HL-60 (cell line): ENCODE measurements at regions not wholly inside any gene's neighbourhood (a gene's known extent, or its start where the extent isn't known, plus 50 kb on each side); places are given as distances from the start of the nearest gene placed in this dataset.

ENCODE experiments used
- DNase-seq, 2 experiments: peaks; one replicate each; pipeline ENCODE4 v3.0.0-alpha.2; 2010 to 2020; ENCODE audit warnings: low read depth in 1 of 2, low spot score in 1 of 2
- H3K27ac ChIP-seq: fragments of 250-450 bp; sonication (Bioruptor Pico); replicated peaks from 2 replicates; pipeline ENCODE4 v1.5.1; 2020; ENCODE audit warnings: mild to moderate bottlenecking, moderate library complexity
- H3K27me3 ChIP-seq: fragments of 250-450 bp; sonication (Bioruptor Pico); 2 replicates; pipeline ENCODE4 v1.5.1; 2021; ENCODE audit warnings: mild to moderate bottlenecking, moderate library complexity; ENCODE audit not compliant: insufficient read depth, poor library complexity, severe bottlenecking
- H3K4me3 ChIP-seq: replicated peaks from 2 replicates; pipeline ENCODE4 v1.5.1; 2011; ENCODE audit warnings: mild to moderate bottlenecking, control low read depth, low read length; ENCODE audit not compliant: insufficient read depth
- CTCF ChIP-seq: IDR thresholded peaks from one replicate; pipeline ENCODE4 v1.5.1; 2011; ENCODE audit warnings: low read length, control low read depth, inconsistent platforms; ENCODE audit not compliant: insufficient read depth
- GABPA ChIP-seq: IDR thresholded peaks from 2 replicates; pipeline ENCODE4 v1.6.1; 2012; ENCODE audit warnings: low read depth
- POLR2AphosphoS5 ChIP-seq: IDR thresholded peaks from 2 replicates; pipeline ENCODE4 v1.6.1; 2012; ENCODE audit warnings: low read depth
- REST ChIP-seq: IDR thresholded peaks from 2 replicates; pipeline ENCODE4 v1.6.1; 2012; ENCODE audit warnings: low read depth; ENCODE audit not compliant: insufficient replicate concordance
- SPI1 ChIP-seq: IDR thresholded peaks from 2 replicates; pipeline ENCODE4 v1.6.1; 2012; ENCODE audit warnings: low read depth, mild to moderate bottlenecking, borderline replicate concordance

- Histone ChIP-seq H3K4me3 (no peak overlapping the region), H3K27ac (no peak overlapping the region), H3K27me3 (no peaks in the 10 kb centered on the region)
- TF ChIP-seq SPI1, result no peak
- TF ChIP-seq CTCF, result no peak
- no peak for TF ChIP-seq POLR2AphosphoS5
- TF ChIP-seq REST, result no peak
- TF ChIP-seq GABPA, result no peak
- DNase-seq, result no peak
Observed at GRCh38 chr14:40271480-40271879, 839.2 kb upstream of the FBXO33 start.

GRCh38 chr14:40269436-40269835 lies 837.2 kb upstream of the FBXO33 start:
- Histone ChIP-seq H3K27me3 (no peaks in the 10 kb centered on the region), H3K4me3 (no peak overlapping the region), H3K27ac (no peak overlapping the region)
- no peak for TF ChIP-seq SPI1
- no peak for TF ChIP-seq GABPA
- TF ChIP-seq CTCF, result no peak
- DNase-seq, result no peak

- no peak overlapping the region for H3K27ac ChIP-seq
- no peak overlapping the region for H3K4me3 ChIP-seq
- TF ChIP-seq SPI1 (no peak), CTCF (no peak)
- H3K27me3 ChIP-seq, result no peaks in the 10 kb centered on the region
- DNase-seq, result no peak
Observed at GRCh38 chr14:40268236-40268635, 836.0 kb upstream of the FBXO33 start.

- TF ChIP-seq SPI1 (no peak), REST (no peak), CTCF (no peak), GABPA (no peak), POLR2AphosphoS5 (no peak)
- Histone ChIP-seq H3K4me3 (no peak overlapping the region), H3K27ac (no peak overlapping the region), H3K27me3 (no peaks in the 10 kb centered on the region)
- DNase-seq, result no peak
Observed at GRCh38 chr14:40265096-40265495, 832.9 kb upstream of the FBXO33 start.
